Stimulated activated CD4-positive, alpha-beta T cell treated with anti-CD3 and anti-CD28 coated beads, TNF-alpha, amount 100 ng/mL, for 1 hour (primary cell): ENCODE measurements at regions not wholly inside any gene's neighbourhood (a gene's known extent, or its start where the extent isn't known, plus 50 kb on each side); places are given as distances from the start of the nearest gene placed in this dataset.

Experiments
- DNase-seq, 3 donors: peaks; one replicate each; pipeline ENCODE4 v3.0.0-alpha.2; 2020; ENCODE audit warnings: low read depth in 3 of 3, low spot score in 1 of 3

DNA sequence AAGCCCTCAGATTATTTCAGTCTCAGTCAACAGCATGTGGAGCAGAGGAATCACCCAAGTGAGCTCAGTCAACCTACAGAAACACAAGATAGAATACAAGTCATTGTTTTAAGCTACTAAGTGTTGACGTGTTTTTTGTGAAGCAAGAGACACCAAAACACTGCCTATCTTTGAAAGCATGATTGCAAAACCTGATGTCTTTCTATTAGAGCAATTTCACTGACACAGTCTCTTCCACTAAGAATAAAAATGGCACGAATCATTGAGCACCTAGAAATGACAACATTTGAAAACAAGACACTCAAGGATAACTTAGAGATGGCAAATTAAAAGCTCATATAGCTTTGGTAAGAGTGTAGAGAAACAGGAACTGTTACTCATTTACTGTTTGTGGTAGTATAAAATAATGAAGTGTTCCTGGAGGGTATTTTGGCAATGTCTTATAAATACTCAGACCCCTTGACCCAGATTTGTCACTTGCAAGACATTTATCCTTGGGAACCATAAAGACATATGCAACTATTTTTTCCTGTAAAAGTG lies 407.1 kb upstream of the XYLT1 start:
- no peak for DNase-seq

DNA sequence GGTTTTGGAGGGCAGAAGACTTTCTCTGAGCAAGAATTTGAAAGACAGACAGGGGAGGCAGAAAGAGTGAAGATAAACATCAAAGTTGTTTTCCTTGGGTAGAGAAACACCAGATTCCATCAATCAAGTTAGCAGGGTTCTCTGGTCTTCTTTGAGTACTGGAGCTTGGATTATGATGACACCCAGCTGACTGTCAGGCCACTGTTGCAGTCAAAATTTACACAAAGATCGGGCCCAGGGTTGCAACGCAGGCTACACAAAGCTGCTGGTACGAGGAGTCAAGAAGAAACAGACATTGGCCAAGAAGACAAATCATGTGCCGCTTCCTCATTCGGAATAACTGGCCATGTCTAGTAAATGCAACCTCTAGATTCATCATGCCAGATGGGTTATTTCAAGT lies 396.2 kb upstream of the XYLT1 start:
- DNase-seq = no peak

DNA sequence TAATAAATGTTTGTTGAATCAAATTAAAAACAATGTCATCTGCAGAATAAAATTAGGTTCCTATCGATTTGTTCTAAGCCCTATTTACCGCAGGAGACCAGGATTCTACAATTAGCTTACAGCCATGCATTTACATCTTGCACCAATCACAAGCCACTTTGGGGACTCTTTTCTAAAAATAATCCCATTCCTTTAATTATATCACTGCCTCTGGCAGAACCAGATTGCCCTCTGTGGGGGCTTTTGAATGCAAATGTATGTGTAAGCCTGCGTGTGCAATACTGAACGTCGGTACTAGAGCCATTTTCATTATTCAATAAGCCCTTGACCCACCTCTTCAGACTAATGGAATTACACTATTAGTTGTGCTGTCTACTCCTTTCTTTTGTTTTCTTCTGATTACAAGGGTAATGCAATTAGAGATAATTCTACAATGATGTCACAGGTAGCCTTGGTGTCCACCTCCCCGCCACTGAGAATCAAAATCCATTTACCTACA lies 391.3 kb upstream of the XYLT1 start:
- DNase-seq = no peak

GRCh38 chr16:17858061-17858460 lies 387.3 kb upstream of the XYLT1 start:
- DNase-seq = no peak

- DNase-seq = no peak
These were observed 383.2 kb upstream of the XYLT1 start for GRCh38 chr16:17853958-17854357.

DNA sequence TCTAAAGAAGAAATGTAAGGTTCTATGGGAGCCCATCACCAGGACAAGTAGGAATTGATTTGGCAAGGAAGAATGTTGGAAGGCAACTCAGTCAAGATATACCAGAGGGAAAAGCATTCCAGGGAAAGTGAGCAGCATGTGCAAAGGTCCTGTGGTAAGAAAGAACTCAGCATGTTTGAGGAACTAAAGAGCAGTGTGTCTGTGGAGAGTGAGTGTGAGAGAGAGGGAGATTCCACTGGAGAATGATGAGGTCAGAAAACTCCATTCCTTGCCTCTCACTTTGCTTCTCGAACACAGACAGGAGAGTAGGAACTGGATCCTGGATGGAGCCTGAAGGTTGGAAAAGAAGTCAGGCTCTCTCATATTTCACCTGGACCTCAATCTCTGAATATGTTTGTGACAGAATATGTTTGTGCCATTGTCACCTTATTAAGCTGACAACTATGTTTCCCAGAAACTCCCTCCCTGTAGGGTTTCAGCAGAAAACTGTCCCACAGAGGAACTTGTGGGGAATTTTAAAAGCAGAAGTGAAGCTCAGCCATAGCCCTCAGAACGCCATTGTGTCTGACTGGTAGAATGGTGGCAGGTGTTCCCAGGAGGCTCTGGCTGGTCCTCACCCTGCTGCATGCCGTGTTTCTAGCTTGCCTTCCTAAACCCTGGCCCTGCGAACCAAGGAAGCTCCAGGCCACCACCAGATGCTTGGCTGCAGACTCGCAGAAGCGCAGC lies 382.4 kb upstream of the XYLT1 start:
- no peak for DNase-seq

GRCh38 chr16:17850581-17851250 lies 380.0 kb upstream of the XYLT1 start:
- no peak for DNase-seq

DNA sequence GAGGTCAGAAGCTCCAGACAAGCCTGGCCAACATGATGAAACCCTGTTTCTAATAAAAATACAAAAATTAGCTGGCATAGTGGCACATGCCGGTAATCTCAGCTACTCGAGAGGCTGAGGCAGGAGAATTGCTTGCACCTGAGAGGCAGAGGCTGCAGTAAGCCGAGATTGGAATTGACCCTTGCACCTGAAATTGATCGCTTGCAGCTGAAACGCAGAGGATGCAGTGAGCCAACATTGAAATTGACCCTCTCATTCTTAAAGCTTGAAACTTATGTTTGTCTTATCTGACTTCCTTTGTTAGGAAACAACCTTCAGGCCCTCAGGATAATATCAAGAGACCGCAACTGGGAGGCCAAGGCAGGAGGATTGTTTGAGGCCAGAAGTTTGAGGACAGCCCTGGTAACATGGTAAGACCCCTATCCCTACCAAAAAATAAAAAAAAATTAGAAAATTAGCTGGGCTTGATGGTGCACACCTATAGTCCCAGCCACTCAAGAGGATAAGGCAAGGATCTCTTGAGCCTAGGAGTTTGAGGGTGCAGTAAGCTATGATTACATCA lies 376.6 kb upstream of the XYLT1 start:
- DNase-seq = no peak

DNA sequence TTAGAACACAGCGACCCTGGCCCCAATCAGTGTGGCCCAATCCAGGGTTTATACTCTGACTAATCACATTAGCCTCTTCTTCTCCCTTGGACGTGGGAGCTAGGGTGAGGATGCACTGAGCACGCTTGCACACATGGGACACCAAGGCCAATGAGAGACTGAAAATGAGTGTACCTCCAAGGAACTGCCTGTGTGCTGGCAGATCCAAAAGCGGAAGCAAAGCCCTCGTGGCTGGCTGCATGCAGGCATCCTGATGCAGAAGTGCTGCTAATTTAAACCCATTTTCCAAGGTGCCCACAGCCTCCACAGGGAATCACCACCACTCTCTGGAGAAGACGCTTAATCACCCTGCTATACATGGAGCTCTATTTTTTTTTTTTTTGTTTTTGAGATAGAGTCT lies 375.3 kb upstream of the XYLT1 start:
- DNase-seq = no peak

DNA sequence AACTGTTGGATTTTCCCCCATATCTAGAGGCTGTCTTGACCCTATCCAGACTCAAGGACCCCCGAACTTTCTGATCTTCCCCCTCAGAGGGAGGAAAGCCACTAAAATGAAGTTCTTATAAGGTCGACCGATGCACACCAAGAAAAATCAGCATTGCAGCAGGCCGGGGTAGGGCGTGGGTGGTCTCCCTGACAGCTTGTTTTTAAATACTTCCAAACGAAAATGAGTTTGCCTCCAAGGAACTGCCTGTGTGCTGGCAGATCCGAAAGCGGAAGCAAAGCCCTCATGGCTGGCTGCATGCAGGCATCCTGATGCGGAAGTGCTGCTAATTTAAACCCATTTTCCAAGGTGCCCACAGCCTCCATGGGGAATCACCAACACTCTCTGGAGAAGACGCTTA lies 374.3 kb upstream of the XYLT1 start:
- DNase-seq = no peak

GRCh38 chr16:17843905-17844304 lies 373.1 kb upstream of the XYLT1 start:
- no peak for DNase-seq

GRCh38 chr16:17839907-17840306 lies 369.1 kb upstream of the XYLT1 start:
- no peak for DNase-seq

- DNase-seq = no peak
These were observed 368.5 kb upstream of the XYLT1 start for GRCh38 chr16:17839272-17839671.

DNA sequence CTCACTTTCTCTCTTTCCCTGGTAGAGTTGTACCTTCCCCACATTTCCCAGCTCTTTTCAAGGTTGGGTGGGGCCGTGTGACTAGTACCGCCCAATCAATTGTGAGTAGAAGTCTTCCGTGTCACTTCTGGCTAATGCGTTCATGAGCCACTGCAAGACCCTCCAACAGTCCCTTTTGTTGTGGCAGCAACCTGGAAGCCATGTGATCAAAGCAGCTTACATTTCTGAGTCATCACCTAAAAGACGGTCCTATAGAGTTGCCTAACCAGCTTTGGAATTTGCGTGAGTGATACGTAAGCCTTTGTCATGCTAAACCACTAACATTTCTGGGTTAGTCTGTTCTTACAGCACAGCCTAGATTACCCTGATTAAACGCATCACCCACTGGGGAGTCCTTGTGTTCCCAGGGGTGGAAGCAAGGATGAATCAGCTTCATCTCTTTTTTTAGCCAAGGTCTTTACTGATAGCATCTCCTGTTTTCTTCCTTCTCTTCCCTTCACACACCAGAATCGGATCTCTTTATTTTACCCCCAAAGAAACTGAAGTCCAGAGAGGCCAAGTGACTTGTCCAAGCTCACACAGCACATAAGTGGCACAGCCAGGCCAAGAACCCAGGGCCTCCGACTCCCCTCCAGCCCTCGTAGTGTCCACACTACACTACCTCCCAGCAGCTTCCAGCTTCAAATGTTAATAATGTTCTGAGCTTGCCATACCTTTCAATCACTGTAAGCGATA lies 366.3 kb upstream of the XYLT1 start:
- DNase-seq = no peak

DNA sequence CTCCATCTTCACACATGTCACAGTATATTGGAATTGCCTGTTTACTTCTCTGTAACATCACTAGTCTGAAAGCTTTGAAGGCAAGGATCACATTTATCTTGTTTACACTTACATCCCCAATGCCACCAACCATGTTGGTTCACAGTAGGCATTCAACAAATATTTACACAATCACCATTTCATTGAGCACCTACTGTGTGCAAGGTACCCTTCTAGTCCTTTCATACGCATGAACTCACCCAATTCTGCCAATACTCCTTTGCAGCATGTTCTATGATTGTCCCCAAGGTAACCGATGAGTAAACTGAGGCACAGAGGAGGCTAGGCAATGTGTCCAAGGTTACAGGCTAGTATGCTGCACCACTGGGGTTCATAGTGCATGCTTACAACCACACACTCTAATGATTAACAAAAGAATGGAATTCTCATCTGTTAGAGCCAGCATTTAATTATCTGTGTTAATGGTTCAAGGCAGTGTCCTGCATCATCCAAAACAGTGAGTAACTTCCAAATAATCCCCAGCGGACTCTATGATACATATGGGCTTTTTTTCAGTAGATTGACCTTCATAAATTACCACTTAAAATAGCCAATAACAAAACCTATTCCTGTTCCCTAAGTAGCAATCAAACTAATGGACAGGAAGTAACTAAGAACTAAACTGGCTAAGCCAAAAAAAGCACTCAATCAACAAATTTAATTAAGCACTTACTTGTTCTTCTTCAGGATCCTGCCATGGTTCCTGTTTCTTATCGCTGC lies 364.5 kb upstream of the XYLT1 start:
- no peak for DNase-seq

DNA sequence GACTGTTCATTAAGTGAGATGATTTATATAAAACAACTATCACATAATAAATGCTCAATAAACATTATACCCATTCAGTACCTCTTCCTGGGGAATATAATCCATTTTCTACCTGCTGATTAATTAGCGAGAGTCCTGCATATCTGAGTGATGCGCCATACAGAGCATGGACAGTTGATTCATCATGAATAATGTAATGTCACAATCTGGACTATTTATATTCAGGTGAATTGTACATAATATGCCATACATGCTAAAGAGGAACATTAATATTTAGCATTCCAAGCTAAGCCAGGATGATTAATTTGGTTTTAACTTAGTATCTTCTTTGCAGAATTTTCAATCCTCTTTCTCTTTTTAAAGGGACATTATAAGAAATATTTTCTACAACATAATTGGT lies 362.0 kb upstream of the XYLT1 start:
- DNase-seq = no peak

DNA sequence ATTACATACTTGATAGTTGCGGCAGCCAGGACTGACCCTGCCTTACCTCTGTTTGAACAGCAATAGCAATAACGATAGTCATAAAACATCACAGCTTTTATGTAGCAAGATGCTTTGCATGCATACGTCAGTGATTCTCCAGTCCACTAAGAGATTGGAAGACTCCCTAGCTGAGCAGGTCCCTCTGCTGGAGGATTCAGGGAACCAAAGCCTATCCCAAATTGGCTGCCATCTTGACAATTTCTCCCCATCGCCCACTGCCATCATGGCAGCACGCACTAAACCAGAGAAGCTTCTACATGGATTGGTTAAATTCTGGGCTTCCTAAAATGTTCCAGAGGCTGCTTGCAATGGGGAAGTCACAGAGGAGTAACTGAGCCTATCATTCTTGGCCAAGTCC lies 360.6 kb upstream of the XYLT1 start:
- DNase-seq = no peak

GRCh38 chr16:17830651-17831050 lies 359.9 kb upstream of the XYLT1 start:
- DNase-seq = no peak

GRCh38 chr16:17829811-17830210 lies 359.1 kb upstream of the XYLT1 start:
- no peak for DNase-seq

DNA sequence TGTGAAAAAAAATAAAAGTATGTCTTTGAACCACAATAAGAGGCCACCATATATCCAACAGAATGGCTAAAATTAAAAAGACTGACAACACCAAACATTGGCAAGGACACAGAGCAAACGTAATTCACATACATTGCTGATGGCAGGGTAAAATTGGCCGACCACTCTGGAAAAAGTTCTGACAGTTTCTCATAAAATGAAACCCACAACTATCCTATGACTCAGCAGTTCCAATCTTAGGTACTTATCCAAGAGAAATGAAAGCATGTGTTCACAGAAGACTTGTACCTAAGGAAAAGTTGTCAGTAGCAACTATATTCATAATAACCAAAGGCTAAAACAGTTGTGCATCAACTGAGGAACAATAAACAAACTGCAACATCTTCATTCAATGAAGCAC lies 357.3 kb upstream of the XYLT1 start:
- DNase-seq = no peak

DNA sequence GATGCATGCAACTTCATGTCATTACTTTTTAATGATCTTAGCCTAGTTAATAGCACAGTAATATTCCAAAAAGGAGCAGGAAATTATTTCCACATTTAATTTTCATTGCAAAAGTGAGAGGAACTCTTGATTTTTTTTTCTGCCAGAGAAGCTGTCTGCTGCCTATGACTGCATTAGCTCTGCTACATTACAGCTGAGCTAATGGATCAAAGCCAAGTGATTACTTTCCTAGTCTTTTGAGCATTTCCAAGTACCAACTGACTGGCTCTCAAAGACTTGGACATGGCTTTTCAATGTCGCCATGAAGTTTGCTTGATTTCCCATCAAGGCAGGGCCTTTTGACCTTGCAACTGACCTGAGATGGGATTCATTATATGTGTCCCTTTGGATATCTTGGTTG lies 356.6 kb upstream of the XYLT1 start:
- no peak for DNase-seq
